Fibroblast of mammary gland (primary cell): ENCODE measurements at regions not wholly inside any gene's neighbourhood (a gene's known extent, or its start where the extent isn't known, plus 50 kb on each side); places are given as distances from the start of the nearest gene placed in this dataset.

Source experiments
- DNase-seq: peaks from one replicate; pipeline ENCODE4 v3.0.0-alpha.2; 2010; ENCODE audit warnings: low read depth
- H3K4me3 ChIP-seq: 2 replicates; pipeline ENCODE4 v1.5.1; 2011; ENCODE audit warnings: low read depth, mild to moderate bottlenecking, low read length, moderate library complexity; ENCODE audit not compliant: control insufficient read depth
- TF ChIP-seq, protein P1 (sequence below): conservative IDR thresholded peaks from 2 replicates; pipeline ENCODE4 v1.5.1; 2011; ENCODE audit warnings: low read depth, low read length, inconsistent platforms; ENCODE audit not compliant: control insufficient read depth, insufficient read depth

DNA sequence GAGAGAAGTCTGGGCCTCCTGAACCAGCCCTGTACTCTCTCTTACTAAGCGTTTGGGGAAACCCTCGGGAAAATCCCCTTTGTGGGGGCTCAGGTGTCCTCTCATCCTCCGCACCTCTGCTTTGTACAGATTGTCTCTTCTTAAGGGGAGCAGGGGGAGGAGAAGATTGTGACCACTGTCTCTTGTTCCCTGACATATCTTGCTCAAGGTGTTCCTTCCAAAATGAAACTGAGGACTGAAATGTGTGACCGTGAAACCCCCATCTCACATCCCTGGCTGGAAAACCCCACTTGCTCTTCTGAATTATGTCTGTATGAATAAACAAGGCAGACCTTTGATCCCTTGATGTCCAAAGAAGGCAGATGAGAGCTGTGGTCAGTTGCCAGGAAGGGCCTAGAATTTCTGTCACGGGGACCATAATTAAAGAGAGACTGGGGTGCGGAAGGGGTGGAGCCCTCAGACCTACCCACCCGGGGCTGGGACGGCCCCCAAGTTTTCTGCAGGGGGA, 369.8 kb downstream of the AACS start:
- no peak overlapping the region for H3K4me3 ChIP-seq
- TF ChIP-seq, protein P1, sequence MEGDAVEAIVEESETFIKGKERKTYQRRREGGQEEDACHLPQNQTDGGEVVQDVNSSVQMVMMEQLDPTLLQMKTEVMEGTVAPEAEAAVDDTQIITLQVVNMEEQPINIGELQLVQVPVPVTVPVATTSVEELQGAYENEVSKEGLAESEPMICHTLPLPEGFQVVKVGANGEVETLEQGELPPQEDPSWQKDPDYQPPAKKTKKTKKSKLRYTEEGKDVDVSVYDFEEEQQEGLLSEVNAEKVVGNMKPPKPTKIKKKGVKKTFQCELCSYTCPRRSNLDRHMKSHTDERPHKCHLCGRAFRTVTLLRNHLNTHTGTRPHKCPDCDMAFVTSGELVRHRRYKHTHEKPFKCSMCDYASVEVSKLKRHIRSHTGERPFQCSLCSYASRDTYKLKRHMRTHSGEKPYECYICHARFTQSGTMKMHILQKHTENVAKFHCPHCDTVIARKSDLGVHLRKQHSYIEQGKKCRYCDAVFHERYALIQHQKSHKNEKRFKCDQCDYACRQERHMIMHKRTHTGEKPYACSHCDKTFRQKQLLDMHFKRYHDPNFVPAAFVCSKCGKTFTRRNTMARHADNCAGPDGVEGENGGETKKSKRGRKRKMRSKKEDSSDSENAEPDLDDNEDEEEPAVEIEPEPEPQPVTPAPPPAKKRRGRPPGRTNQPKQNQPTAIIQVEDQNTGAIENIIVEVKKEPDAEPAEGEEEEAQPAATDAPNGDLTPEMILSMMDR, result no peak
- DNase-seq, result no peak

DNA sequence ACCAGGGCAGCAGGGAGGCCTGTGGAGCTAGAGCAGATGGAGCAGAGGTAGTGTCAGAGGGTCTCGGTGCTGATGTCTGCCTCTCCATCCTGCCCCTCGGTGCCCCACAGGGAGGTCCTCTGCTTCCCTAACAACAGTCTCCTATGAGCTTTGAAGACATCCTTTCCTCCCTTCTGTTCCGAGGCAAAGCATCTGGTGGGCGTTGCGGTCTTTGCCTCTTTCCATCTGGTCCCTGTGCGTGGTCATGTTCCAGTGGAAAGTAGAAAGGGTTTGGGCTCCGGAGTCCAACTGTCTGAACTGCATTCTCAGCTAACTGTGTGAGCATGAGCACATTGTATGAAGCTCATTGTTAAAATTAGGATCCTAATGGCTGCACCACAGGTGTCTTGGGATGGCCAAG, 370.6 kb downstream of the AACS start:
- TF ChIP-seq, protein P1, result no peak
- no peak overlapping the region for H3K4me3 ChIP-seq
- DNase-seq, result no peak

DNA sequence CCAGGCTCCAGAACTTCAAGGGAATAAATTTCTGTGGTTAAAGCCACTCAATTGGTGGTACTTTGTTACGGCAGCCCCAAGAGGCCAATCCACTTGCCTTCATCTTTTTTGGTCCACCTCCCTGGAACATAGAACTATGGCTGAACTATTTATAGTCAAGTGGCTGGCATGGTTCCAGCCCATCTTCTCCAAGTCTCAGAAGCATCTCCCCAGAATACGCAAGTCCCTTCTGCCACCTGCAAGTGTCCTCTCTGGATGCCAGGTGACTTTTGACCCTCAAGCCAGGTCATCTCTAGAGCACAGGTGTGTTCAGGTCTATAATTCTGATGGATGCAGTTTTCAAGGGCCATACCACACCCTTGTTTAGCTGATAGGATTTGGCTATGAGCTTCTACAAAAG, 371.5 kb downstream of the AACS start:
- DNase-seq, result no peak
- TF ChIP-seq, protein P1, result no peak
- H3K4me3 ChIP-seq, result no peak overlapping the region

DNA sequence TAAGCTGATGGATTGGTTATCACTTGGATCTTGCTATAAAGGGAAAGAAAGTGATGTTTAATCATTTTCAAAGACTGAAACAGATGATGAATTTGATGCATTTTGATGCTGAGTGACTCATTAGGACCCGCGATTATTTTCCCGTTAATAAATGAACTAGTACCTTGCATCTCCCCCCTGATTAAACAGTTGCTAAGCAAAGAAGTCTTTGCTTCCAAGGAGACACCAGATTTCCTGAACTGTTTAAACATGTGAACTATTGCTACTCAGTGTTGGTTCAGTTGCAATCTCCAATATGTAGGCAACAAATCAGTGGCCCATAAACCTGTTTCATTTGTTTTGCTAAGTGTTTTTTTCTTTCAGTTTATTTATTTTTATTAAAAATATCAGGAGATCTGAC, 375.2 kb downstream of the AACS start:
- H3K4me3 ChIP-seq, result no peak overlapping the region
- TF ChIP-seq, protein P1, result no peak
- DNase-seq, result no peak

DNA sequence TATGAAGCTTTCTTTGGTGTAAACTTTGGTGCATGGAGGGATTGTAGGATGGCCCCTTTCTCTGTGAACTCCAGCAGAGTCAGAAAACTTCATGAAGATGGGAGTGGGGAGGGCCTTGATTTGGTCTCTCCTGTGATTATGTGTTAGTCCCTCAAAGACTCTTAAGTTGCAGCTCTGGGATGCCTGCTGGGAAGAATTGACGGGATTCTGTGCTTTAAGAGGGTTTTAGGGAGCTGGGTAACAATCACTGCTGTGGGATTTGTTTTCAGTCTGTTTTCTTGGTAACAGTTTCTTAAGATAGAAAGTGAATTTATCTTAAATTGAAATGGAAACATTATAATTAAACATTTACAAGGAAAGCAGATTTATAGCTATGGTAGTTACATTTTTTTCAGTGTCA, 378.1 kb downstream of the AACS start:
- DNase-seq, result no peak
- no peak overlapping the region for H3K4me3 ChIP-seq
- TF ChIP-seq, protein P1, result no peak

DNA sequence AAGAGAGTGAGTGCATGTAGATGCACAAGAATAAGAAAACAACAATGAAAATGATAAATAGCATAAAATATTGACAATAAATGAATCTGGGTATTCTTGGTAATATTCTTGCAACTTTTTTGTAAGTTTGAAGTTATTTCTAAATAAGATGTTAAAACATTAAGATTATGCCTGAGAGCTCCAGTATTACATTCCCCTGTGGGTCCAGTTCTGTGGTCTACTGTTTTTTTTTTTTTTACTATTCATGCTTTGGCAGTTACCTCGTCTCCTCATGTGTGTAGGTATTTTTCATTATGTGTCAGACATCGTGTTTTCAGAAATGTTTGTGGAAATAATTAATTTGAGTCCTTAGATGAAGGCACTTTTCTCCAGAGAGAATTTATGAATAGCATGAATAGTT, 386.2 kb downstream of the AACS start:
- TF ChIP-seq, protein P1, result no peak
- DNase-seq, result no peak
- no peak overlapping the region for H3K4me3 ChIP-seq

DNA sequence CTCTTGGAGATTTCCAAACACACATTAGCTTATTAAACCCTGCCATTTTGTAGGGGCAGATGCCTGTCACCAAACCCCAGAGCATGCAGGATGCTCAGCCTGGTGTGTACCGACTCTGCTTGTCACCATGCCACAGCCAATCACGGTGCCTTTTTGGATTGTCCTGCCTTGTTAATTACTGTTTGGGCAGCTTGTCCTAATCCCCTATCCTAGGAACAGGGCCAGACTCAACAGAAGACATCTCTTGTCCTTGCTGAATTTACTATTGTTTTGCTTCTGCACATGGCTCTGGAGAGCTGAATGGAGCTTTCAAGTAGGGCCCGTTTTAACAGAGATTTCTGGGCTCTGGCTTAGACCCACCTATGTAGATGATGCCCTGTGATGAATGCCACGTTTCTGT, 388.5 kb downstream of the AACS start:
- no peak for DNase-seq
- TF ChIP-seq, protein P1, result no peak
- no peak overlapping the region for H3K4me3 ChIP-seq
